T-cell (primary cell): ENCODE measurements at regions not wholly inside any gene's neighbourhood (a gene's known extent, or its start where the extent isn't known, plus 50 kb on each side); places are given as distances from the start of the nearest gene placed in this dataset.

Source experiments
- ATAC-seq, 4 experiments: fragments of 200-7000 bp in 3 of 4; fragments of 150-1000 bp in 1 of 4; cut with Tn5 transposase; replicated peaks in 1 of 4; 1 replicate in 3 of 4; 2 replicates in 1 of 4; pipeline ENCODE4 v1.10.0; 2021; ENCODE audit warnings: moderate library complexity in 3 of 4, mild to moderate bottlenecking in 2 of 4, moderate number of reproducible peaks in 1 of 4
- CTCF ChIA-PET, 2 donors: fragments of 300-600 bp; sonication (Branson Sonifier 250); formaldehyde crosslinking; loops; one replicate each; lab custom pipeline; 2022; ENCODE audit warnings: antibody characterized with exemption in 2 of 2; lab: Charles Lee
- POLR2A ChIA-PET, 2 donors: fragments of 300-600 bp; sonication (Branson Sonifier 250); formaldehyde crosslinking; loops; one replicate each; lab custom pipeline; 2022; ENCODE audit warnings: antibody characterized with exemption in 2 of 2; lab: Charles Lee
- DNase-seq, 35 experiments: peaks; one replicate each; pipeline versions ENCODE4 v3.0.0 to v3.0.0-alpha.2; 2013 to 2023
- H3K27ac ChIP-seq: one replicate; pipeline ENCODE4 v1.5.1; 2013; ENCODE audit warnings: low read length
- H3K27me3 ChIP-seq, 2 experiments: replicated peaks in 1 of 2; 1 replicate in 1 of 2; 2 replicates in 1 of 2; pipeline versions ENCODE4 v1.6.1 to v1.7.0; 2013; ENCODE audit warnings: low read length in 1 of 2, mixed read lengths in 1 of 2; ENCODE audit not compliant: control insufficient read depth in 2 of 2, insufficient read depth in 2 of 2; ENCODE audit errors: extremely low read depth in 1 of 2
- H3K36me3 ChIP-seq, 2 donors: 1 replicate in 1 of 2; 2 replicates in 1 of 2; pipeline versions ENCODE4 v1.6.1 to v1.7.0; 2013; ENCODE audit warnings: low read length in 1 of 2; ENCODE audit not compliant: control insufficient read depth in 2 of 2, insufficient read depth in 1 of 2; ENCODE audit errors: extremely low read depth in 1 of 2
- H3K4me1 ChIP-seq, 2 experiments: 1 replicate in 1 of 2; 2 replicates in 1 of 2; pipeline versions ENCODE4 v1.6.1 to v1.7.0; 2013; ENCODE audit warnings: low read length in 2 of 2, mixed read lengths in 1 of 2; ENCODE audit not compliant: insufficient read depth in 2 of 2, control insufficient read depth in 1 of 2; ENCODE audit errors: extremely low read depth in 1 of 2
- H3K4me3 ChIP-seq, 2 donors: 1 replicate in 1 of 2; 2 replicates in 1 of 2; pipeline versions ENCODE4 v1.5.1 to v1.7.0; 2013; ENCODE audit warnings: mild to moderate bottlenecking in 2 of 2, low read length in 1 of 2, moderate library complexity in 1 of 2; ENCODE audit not compliant: control insufficient read depth in 1 of 2; ENCODE audit errors: extremely low read depth in 1 of 2
- H3K9me3 ChIP-seq: 2 replicates; pipeline ENCODE4 v1.7.0; 2013
- H3K27ac Mint-ChIP-seq, 2 donors: one replicate each; pipeline ENCODE4 v1.8.0; 2020 to 2021; ENCODE audit warnings: mild to moderate bottlenecking in 2 of 2, mixed read lengths in 2 of 2
- H3K27me3 Mint-ChIP-seq, 2 donors: one replicate each; pipeline ENCODE4 v1.8.0; 2021 to 2022; ENCODE audit warnings: mixed read lengths in 2 of 2
- H3K36me3 Mint-ChIP-seq: one replicate; pipeline ENCODE4 v1.8.0; 2021; ENCODE audit warnings: mixed read lengths
- H3K4me1 Mint-ChIP-seq, 3 donors: one replicate each; pipeline ENCODE4 v1.8.0; 2020 to 2022; ENCODE audit warnings: mixed read lengths in 3 of 3, mild to moderate bottlenecking in 1 of 3
- H3K4me3 Mint-ChIP-seq, 3 donors: one replicate each; pipeline ENCODE4 v1.8.0; 2020 to 2022; ENCODE audit warnings: mild to moderate bottlenecking in 3 of 3, mixed read lengths in 3 of 3, moderate library complexity in 3 of 3
- H3K9me3 Mint-ChIP-seq, 3 donors: one replicate each; pipeline ENCODE4 v1.8.0; 2020 to 2022; ENCODE audit warnings: mixed read lengths in 3 of 3
- WGBS: methylation state at CpG from one replicate; pipeline ENCODE4 v1.1.5; 2013; ENCODE audit warnings: missing lambda C conversion rate; ENCODE audit not compliant: insufficient coverage; 5-methylcytosine and 5-hydroxymethylcytosine counted together

DNA sequence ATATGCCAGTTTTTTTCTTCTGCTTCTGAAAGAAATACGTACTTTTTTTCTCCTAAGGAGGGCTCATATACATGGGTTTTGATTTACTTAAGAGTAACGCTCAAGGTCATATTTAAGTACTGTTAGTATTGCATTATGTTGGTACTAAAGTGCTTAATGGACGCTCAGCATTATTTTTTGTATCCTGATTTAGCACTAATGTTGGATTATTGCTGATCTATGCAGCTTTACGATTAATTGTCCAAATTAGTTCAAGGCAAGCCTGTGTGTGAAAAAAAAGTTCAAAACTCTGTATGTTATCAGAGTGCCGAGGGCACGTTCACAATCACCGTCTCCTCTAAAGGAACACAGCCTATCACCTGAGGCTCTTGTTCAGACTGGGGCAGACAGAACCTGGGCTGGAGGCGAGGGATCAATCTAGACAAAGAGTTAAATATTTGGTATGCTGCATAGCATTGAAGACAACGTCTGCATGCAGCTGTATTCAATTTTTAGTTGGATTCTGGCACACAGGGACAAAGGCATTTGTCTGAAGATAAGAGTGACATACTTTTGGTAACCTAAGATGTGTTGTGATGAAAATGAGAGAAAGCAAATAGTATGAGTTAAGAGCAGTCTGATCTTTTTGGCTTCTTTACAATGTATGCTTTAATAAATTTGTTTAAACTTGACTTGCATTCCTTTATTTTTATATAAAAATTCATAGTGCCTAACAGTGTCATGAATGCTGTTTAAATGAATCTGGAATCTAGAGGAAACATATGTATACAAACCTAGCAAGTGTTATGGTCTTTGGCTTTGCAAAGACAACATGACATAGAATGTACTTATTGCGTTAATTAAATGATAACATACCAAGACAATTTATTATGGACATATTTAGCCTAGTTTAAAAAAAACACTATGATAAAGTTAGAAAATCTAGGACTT is 341.2 kb downstream of the SAMD5 start:
- Histone ChIP-seq H3K4me1 (no peaks in the 10 kb centered on the region), H3K4me3 (no peak overlapping the region), H3K27ac (no peak overlapping the region), H3K36me3 (no peaks in the 10 kb centered on the region), H3K9me3 (no peaks in the 10 kb centered on the region), H3K27me3 (no peaks in the 10 kb centered on the region)
- H3K27ac Mint-ChIP-seq: no peak overlapping the region
- ChIA-PET CTCF (no interaction called here), POLR2A (no interaction called here)
- no peaks in the 10 kb centered on the region for H3K27me3 Mint-ChIP-seq
- H3K9me3 Mint-ChIP-seq: peaks cover 0 to 6% (median 0%) of the 10 kb centered on the region in 3 donors
- no peak overlapping the region for H3K4me3 Mint-ChIP-seq
- DNase-seq (no peak), ATAC-seq (no peak)
- 85% methylated on average over 4 of the region's 10 CpGs for WGBS
- H3K4me1 Mint-ChIP-seq: no peaks in the 10 kb centered on the region
- H3K36me3 Mint-ChIP-seq: no peaks in the 10 kb centered on the region

DNA sequence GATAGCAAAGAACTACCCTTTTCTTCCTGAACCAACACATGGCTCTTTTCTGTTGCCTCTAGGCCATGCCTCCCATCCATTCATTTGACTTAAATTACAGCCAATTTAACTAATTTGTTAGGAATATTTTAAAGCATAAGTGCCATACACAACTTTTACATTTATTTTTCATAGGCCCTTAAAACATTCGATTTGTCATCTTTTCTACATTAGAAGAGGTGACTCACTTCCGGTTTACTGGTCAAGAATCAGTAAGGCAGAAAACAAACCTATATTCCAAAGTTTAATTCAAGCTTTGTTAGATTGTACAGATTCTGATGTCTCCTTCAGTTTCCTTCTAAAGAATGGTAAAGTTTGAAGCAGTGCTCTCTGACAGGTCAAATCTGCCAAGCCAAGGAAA is 344.3 kb downstream of the SAMD5 start:
- Mint-ChIP-seq H3K4me1 (no peaks in the 10 kb centered on the region), H3K36me3 (no peaks in the 10 kb centered on the region), H3K4me3 (no peak overlapping the region), H3K27ac (no peak overlapping the region), H3K27me3 (no peaks in the 10 kb centered on the region), H3K9me3 (peaks cover 0 to 4% (median 0%) of the 10 kb centered on the region in 3 donors)
- Histone ChIP-seq H3K36me3 (no peaks in the 10 kb centered on the region), H3K4me3 (no peak overlapping the region), H3K4me1 (no peaks in the 10 kb centered on the region), H3K9me3 (no peaks in the 10 kb centered on the region), H3K27ac (no peak overlapping the region), H3K27me3 (no peaks in the 10 kb centered on the region)
- POLR2A ChIA-PET: no interaction called here
- no peak for ATAC-seq
- CTCF ChIA-PET: no interaction called here
- no CpG with 5 or more reads among the region's 2 CpGs for WGBS
- no peak for DNase-seq

DNA sequence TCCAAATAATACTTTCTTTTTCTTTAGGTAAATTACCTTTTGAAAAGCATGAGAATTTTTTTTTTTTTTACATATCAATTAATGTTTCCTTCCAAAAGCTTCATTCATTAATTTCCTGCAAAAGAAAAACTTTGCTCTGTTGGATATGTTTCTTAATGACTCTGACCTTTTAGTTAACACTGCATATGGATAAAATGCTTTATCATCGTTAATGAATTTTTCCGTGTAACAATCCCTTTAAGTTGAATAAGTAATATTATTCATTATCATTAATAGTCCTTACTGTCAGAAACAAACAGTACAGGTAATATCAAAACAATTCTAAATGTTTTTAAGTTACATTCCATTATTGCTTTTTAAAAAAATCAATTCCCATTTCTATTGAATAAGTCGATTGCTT is 345.1 kb downstream of the SAMD5 start:
- Histone ChIP-seq H3K4me1 (no peaks in the 10 kb centered on the region), H3K9me3 (no peaks in the 10 kb centered on the region), H3K4me3 (no peak overlapping the region), H3K36me3 (no peaks in the 10 kb centered on the region), H3K27ac (no peak overlapping the region), H3K27me3 (no peaks in the 10 kb centered on the region)
- Mint-ChIP-seq H3K9me3 (peaks cover 0 to 4% (median 0%) of the 10 kb centered on the region in 3 donors), H3K4me1 (no peaks in the 10 kb centered on the region), H3K27me3 (no peaks in the 10 kb centered on the region), H3K27ac (no peak overlapping the region), H3K4me3 (no peak overlapping the region), H3K36me3 (no peaks in the 10 kb centered on the region)
- ATAC-seq (no peak), DNase-seq (no peak)
- WGBS: no CpG with 5 or more reads among the region's 3 CpGs
- POLR2A ChIA-PET: interaction anchor here (0.6 kb wide), 2 partner anchors 13 to 111 kb away, joined by 3 to 4 read pairs; no protein-coding TSS in a partner anchor
- CTCF ChIA-PET: interaction anchor here in 1 of 2 donors (0.6 kb wide), 1 partner anchor 163 kb away, joined by 4 read pairs; no protein-coding TSS in a partner anchor

DNA sequence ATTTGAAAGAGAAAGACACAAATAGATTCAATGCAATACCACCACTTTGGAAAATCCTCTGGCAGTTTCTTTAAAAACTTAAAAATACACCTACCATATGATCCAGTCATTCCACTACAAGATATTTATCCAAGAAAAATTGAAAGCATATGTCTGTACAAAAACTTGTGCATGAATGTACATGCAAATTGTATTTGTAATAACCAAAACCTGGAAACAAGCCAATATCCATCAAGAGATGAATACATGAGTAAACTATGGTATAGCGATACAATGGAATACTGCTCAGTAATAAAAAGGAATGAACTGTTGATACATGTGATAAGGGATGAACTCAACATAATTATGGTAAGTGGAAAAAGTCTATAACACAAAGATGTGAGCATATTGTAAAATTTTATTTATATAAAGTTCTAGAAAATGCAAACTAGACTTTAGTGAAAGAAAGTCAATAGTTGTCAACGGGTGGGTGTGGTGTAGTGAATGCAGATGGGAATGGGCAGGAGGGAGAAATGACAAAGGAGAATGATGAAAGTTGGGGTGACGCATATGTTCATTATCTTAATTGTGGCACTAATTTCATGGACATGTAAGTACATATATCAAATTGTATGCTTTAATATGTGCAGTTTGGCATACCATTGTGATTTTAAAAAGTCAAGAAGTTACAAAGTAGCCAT is 347.5 kb downstream of the SAMD5 start:
- Mint-ChIP-seq H3K4me1 (no peaks in the 10 kb centered on the region), H3K27me3 (no peaks in the 10 kb centered on the region), H3K9me3 (peaks cover 0 to 4% (median 0%) of the 10 kb centered on the region in 3 donors), H3K4me3 (no peak overlapping the region), H3K36me3 (no peaks in the 10 kb centered on the region), H3K27ac (no peak overlapping the region)
- DNase-seq (no peak), ATAC-seq (no peak)
- H3K27ac ChIP-seq: no peak overlapping the region
- H3K4me1 ChIP-seq: no peaks in the 10 kb centered on the region
- CTCF ChIA-PET: no interaction called here
- H3K4me3 ChIP-seq: no peak overlapping the region
- POLR2A ChIA-PET: no interaction called here
- no peaks in the 10 kb centered on the region for H3K27me3 ChIP-seq
- no CpG with 5 or more reads among the region's 3 CpGs for WGBS
- no peaks in the 10 kb centered on the region for H3K9me3 ChIP-seq
- H3K36me3 ChIP-seq: no peaks in the 10 kb centered on the region

DNA sequence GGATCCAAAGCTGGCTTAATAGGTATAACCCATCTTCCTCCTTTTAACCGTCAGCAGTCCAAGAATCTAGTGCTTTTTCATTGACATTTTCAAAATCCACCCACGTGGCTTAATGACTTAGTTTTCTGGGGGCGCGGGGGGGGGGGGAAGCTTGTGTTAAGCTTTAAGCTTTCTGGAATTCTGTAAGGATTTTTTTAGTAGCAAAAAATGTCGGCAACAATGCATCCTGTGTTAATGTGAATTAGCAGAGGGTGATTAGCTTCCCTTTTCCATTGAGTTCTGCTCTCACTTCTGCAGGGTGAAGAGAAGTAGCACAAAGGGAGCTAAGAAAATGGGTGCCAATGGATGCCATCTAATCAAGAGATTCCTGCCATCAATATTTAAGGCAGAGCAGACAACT is 348.2 kb downstream of the SAMD5 start:
- no peak overlapping the region for H3K4me3 ChIP-seq
- ChIA-PET CTCF (no interaction called here), POLR2A (no interaction called here)
- Mint-ChIP-seq H3K4me3 (no peak overlapping the region), H3K9me3 (peaks cover 0 to 4% (median 0%) of the 10 kb centered on the region in 3 donors), H3K36me3 (no peaks in the 10 kb centered on the region), H3K27ac (no peak overlapping the region), H3K27me3 (no peaks in the 10 kb centered on the region), H3K4me1 (no peaks in the 10 kb centered on the region)
- no CpG with 5 or more reads among the region's 5 CpGs for WGBS
- no peaks in the 10 kb centered on the region for H3K27me3 ChIP-seq
- H3K4me1 ChIP-seq: no peaks in the 10 kb centered on the region
- H3K27ac ChIP-seq: no peak overlapping the region
- H3K9me3 ChIP-seq: no peaks in the 10 kb centered on the region
- H3K36me3 ChIP-seq: no peaks in the 10 kb centered on the region
- DNase-seq: no peak
- ATAC-seq: no peak

DNA sequence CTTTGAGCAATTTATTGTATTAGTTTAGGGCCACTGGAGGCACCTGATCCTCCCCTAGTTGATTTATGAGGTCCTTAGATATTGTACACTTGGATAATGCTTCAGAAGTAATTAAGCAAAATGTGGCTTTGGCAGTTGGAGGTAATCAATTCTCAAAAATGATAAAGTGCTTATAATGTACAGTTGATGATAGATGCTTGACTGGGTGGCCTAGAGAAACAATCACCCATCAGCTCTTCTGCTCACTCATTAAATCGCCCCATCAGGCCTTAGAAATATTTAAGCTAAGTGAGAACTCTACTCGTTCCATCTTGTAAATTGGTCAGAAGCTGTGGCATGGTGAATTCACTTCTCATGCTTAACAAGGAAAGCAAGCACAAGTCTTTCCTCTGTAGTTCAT is 349.9 kb downstream of the SAMD5 start:
- Mint-ChIP-seq H3K36me3 (no peaks in the 10 kb centered on the region), H3K27me3 (no peaks in the 10 kb centered on the region), H3K27ac (no peak overlapping the region), H3K9me3 (peaks cover 2 to 4% (median 4%) of the 10 kb centered on the region in 3 donors), H3K4me1 (no peaks in the 10 kb centered on the region), H3K4me3 (no peak overlapping the region)
- no peak overlapping the region for H3K27ac ChIP-seq
- no peaks in the 10 kb centered on the region for H3K4me1 ChIP-seq
- H3K36me3 ChIP-seq: no peaks in the 10 kb centered on the region
- ATAC-seq: no peak
- POLR2A ChIA-PET: no interaction called here
- CTCF ChIA-PET: no interaction called here
- H3K27me3 ChIP-seq: no peaks in the 10 kb centered on the region
- no CpG with 5 or more reads among the region's 2 CpGs for WGBS
- no peaks in the 10 kb centered on the region for H3K9me3 ChIP-seq
- no peak overlapping the region for H3K4me3 ChIP-seq
- DNase-seq: no peak
